GM12892 (cell line): ENCODE measurements at regions not wholly inside any gene's neighbourhood (a gene's known extent, or its start where the extent isn't known, plus 50 kb on each side); places are given as distances from the start of the nearest gene placed in this dataset.
"Not testable (repeated sequence)": the region's sequence is repeated elsewhere in the genome, so short reads cannot be mapped to it uniquely, and the experiment has no call there.

ENCODE experiments used
- POLR2A ChIP-seq: IDR thresholded peaks from 2 replicates; pipeline ENCODE4 v1.6.1; 2011; ENCODE audit warnings: low read depth, low read length, control low read depth
- POLR2AphosphoS5 ChIP-seq: IDR thresholded peaks from 2 replicates; pipeline ENCODE4 v1.6.1; 2011; ENCODE audit warnings: low read depth, low read length, control low read depth
- TAF1 ChIP-seq: IDR thresholded peaks from 2 replicates; pipeline ENCODE4 v1.6.1; 2011; ENCODE audit warnings: low read depth, mild to moderate bottlenecking, control low read depth, low read length, borderline replicate concordance

GRCh38 chr15:96484412-96484811 is 153.9 kb downstream of the NR2F2 start:
- not testable (repeated sequence) for TF ChIP-seq POLR2AphosphoS5, TAF1, POLR2A
